Keratinocyte (primary cell): ENCODE measurements at regions not wholly inside any gene's neighbourhood (a gene's known extent, or its start where the extent isn't known, plus 50 kb on each side); places are given as distances from the start of the nearest gene placed in this dataset.

Experiments
- DNase-seq: peaks from one replicate; pipeline ENCODE4 v3.0.0-alpha.2; 2011; ENCODE audit warnings: low read depth, missing footprints, low spot score
- FAIRE-seq: peaks from 2 replicates; lab custom pipeline; 2011; peaks lifted over from hg19 to GRCh38; lab: Jason Lieb, UNC
- H2AFZ ChIP-seq: 2 replicates; pipeline ENCODE4 v1.6.0; 2012; ENCODE audit warnings: low read length, control low read depth, inconsistent platforms; ENCODE audit not compliant: control insufficient read depth
- H3K27ac ChIP-seq: 2 replicates; pipeline ENCODE4 v1.5.1; 2011; ENCODE audit warnings: low read length; ENCODE audit not compliant: control insufficient read depth, insufficient read depth
- H3K27me3 ChIP-seq: 3 replicates; pipeline ENCODE4 v1.6.0; 2011; ENCODE audit warnings: low read length; ENCODE audit not compliant: control insufficient read depth, insufficient read depth; ENCODE audit errors: extremely low read depth
- H3K36me3 ChIP-seq, 2 experiments: 2 replicates in 1 of 2; 3 replicates in 1 of 2; pipeline ENCODE4 v1.5.1; 2011; ENCODE audit warnings: low read length in 2 of 2, mild to moderate bottlenecking in 1 of 2; ENCODE audit not compliant: control insufficient read depth in 2 of 2, insufficient read depth in 2 of 2; ENCODE audit errors: extremely low read depth in 1 of 2
- H3K4me1 ChIP-seq: 3 replicates; pipeline ENCODE4 v1.5.1; 2011; ENCODE audit warnings: low read length; ENCODE audit not compliant: control insufficient read depth, insufficient read depth; ENCODE audit errors: extremely low read depth
- H3K4me2 ChIP-seq: 3 replicates; pipeline ENCODE4 v1.6.0; 2011; ENCODE audit warnings: low read depth, low read length; ENCODE audit not compliant: control insufficient read depth, insufficient read depth; ENCODE audit errors: extremely low read depth
- H3K4me3 ChIP-seq, 3 experiments: fragments of 200-600 bp in 1 of 3; sonication (generic) in 1 of 3; 2 replicates in 2 of 3; 3 replicates in 1 of 3; pipeline ENCODE4 v1.5.1; 2011 to 2016; ENCODE audit warnings: low read length in 3 of 3, mild to moderate bottlenecking in 3 of 3, control low read depth in 2 of 3, inconsistent platforms in 1 of 3, low read depth in 1 of 3, mixed read lengths in 1 of 3, mixed run types in 1 of 3, moderate library complexity in 1 of 3; ENCODE audit not compliant: control insufficient read depth in 2 of 3, insufficient read depth in 2 of 3; ENCODE audit errors: extremely low read depth in 1 of 3
- H3K79me2 ChIP-seq: 2 replicates; pipeline ENCODE4 v1.6.0; 2012; ENCODE audit warnings: low read length; ENCODE audit not compliant: control insufficient read depth, insufficient read depth
- H3K9ac ChIP-seq: 3 replicates; pipeline ENCODE4 v1.6.0; 2011; ENCODE audit warnings: low read length; ENCODE audit not compliant: control insufficient read depth, insufficient read depth; ENCODE audit errors: extremely low read depth
- H3K9me1 ChIP-seq: 3 replicates; pipeline ENCODE4 v1.6.0; 2011; ENCODE audit warnings: low read length; ENCODE audit not compliant: control insufficient read depth, insufficient read depth; ENCODE audit errors: extremely low read depth
- H3K9me3 ChIP-seq: 2 replicates; pipeline ENCODE4 v1.5.1; 2012; ENCODE audit warnings: low read depth, low read length; ENCODE audit not compliant: control insufficient read depth
- H4K20me1 ChIP-seq: 3 replicates; pipeline ENCODE4 v1.6.0; 2011; ENCODE audit warnings: low read length; ENCODE audit not compliant: control insufficient read depth, insufficient read depth; ENCODE audit errors: extremely low read depth
- CTCF ChIP-seq, 3 experiments: IDR thresholded peaks in 1 of 3; conservative IDR thresholded peaks in 1 of 3; optimal IDR thresholded peaks in 1 of 3; 2 replicates in 2 of 3; 3 replicates in 1 of 3; pipeline versions ENCODE3 to v1.5.1; 2011; ENCODE audit warnings: low read length in 3 of 3, mild to moderate bottlenecking in 3 of 3, moderate library complexity in 2 of 3, control low read depth in 1 of 3, inconsistent platforms in 1 of 3; ENCODE audit not compliant: insufficient read depth in 2 of 3; ENCODE audit errors: extremely low read depth in 1 of 3
- EZH2 ChIP-seq: IDR thresholded peaks from one replicate; pipeline ENCODE4 v1.6.1; 2012; ENCODE audit warnings: inconsistent platforms, mild to moderate bottlenecking, low read length, moderate library complexity
- dilution Hi-C: fragments of 300-500 bp; cut with MboI; formaldehyde crosslinking; loops from one replicate; pipeline ENCODE4 v1.7.0; 2020; ENCODE audit warnings: low sequenced_read_pairs; ENCODE audit not compliant: extremely low pct_ligation_motif_present

DNA sequence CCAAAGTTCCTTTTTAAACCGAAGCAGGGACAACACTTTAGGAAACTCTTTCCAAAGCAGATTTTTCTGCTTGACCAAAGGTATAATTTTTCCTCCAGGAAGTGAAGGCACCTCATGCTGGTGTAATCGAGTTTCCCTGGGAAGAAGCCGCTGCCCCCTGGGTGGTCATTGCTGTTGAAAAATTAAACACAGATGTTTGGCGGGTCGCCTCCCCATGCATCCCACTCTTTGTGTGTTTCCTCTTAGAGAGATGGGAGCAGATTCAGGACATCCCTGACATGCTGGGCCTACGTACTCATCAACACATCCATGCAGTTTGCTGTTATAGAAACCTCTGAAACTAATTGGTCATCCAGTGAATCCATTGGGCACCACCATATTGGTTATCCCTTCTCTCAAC is 179.2 kb upstream of the HCCS start:
- no peak overlapping the region for H3K4me2 ChIP-seq

DNA sequence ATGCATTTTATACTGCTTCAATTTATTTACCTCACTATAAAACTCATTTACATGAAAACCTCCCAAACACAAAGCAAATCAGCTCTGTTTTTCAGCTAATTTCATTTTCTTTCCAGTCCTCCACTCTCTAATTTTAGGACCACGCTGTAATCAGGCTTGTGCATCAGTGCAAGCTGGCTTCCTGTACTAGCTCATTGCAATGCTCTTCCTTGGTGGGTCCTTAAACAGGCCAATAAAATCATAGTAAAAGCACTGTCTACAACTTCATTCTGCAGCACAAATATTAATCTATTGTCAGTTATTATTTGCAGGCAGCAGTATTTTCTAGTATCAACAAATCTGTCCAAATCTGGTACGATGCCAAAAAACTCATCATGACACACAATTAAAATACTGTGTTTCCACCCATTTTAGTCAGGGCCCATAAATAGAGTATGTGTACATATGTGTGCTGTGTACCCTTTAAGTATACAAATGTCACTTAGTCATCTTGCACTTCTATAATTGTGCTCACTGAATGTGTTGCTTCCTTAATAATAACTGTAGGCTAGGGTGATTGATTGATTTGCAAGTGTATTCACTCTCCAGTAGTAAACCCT is 178.2 kb upstream of the HCCS start:
- no peaks in the 10 kb centered on the region for H3K36me3 ChIP-seq
- dilution Hi-C loops, result no loop called here
- DNase-seq (no peak), FAIRE-seq (no peak)
- no peak overlapping the region for H3K9ac ChIP-seq
- H3K4me3 ChIP-seq, result no peak overlapping the region
- H3K27ac ChIP-seq, result no peak overlapping the region
- no peaks in the 10 kb centered on the region for H3K9me1 ChIP-seq
- TF ChIP-seq EZH2 (no peak), CTCF (optimal IDR thresholded peaks at IDR 0.05 in 1 of 3, IDR thresholded peaks at IDR 0.05 in 1 of 3, conservative IDR thresholded peaks at IDR 0.05 in 1 of 3; ENCODE audit: extremely low read depth in 1 of 3, insufficient read depth in 2 of 3, low read length in 3 of 3) (no peak)
- H3K9me3 ChIP-seq, result no peaks in the 10 kb centered on the region
- H3K4me1 ChIP-seq, result no peaks in the 10 kb centered on the region
- no peaks in the 10 kb centered on the region for H3K27me3 ChIP-seq
- no peak overlapping the region for H3K4me2 ChIP-seq
- H2AFZ ChIP-seq, result no peak overlapping the region
- no peaks in the 10 kb centered on the region for H3K79me2 ChIP-seq
- H4K20me1 ChIP-seq, result no peaks in the 10 kb centered on the region

More for the DNA sequence above, 179.2 kb upstream of the HCCS start:
- no peak for FAIRE-seq
- Histone ChIP-seq H3K79me2 (no peaks in the 10 kb centered on the region), H3K4me1 (no peaks in the 10 kb centered on the region), H4K20me1 (no peaks in the 10 kb centered on the region), H3K9me3 (no peaks in the 10 kb centered on the region), H3K27ac (no peak overlapping the region), H3K9ac (no peak overlapping the region), H3K27me3 (no peaks in the 10 kb centered on the region), H3K4me3 (no peak overlapping the region), H2AFZ (no peak overlapping the region), H3K9me1 (no peaks in the 10 kb centered on the region), H3K36me3 (no peaks in the 10 kb centered on the region)
- dilution Hi-C loops, result no loop called here
- DNase-seq, result no peak
- TF ChIP-seq EZH2 (no peak), CTCF (optimal IDR thresholded peaks at IDR 0.05 in 1 of 3, IDR thresholded peaks at IDR 0.05 in 1 of 3, conservative IDR thresholded peaks at IDR 0.05 in 1 of 3; ENCODE audit: extremely low read depth in 1 of 3, insufficient read depth in 2 of 3, low read length in 3 of 3) (no peak)
